LNCaP clone FGC (cell line): ENCODE measurements at regions not wholly inside any gene's neighbourhood (a gene's known extent, or its start where the extent isn't known, plus 50 kb on each side); places are given as distances from the start of the nearest gene placed in this dataset.

Experiments used
- DNase-seq: peaks from one replicate; pipeline ENCODE4 v3.0.0-alpha.2; 2011; ENCODE audit warnings: low read depth
- H3K4me3 ChIP-seq: 2 replicates; pipeline ENCODE4 v1.5.1; 2011; ENCODE audit warnings: mild to moderate bottlenecking, low read depth, low read length, control low read depth
- CTCF ChIP-seq: IDR thresholded peaks from 2 replicates; pipeline ENCODE4 v1.5.1; 2012; ENCODE audit warnings: mild to moderate bottlenecking; ENCODE audit not compliant: control insufficient read depth, insufficient read depth; ENCODE audit errors: extremely low read depth

- no peak for DNase-seq
- H3K4me3 ChIP-seq = no peak overlapping the region
- TF ChIP-seq CTCF = no peak
These were observed 57.6 kb upstream of the KCNG1 start for GRCh38 chr20:51080516-51080915.

GRCh38 chr20:51079488-51079887 is 56.6 kb upstream of the KCNG1 start:
- no peak for DNase-seq
- no peak for TF ChIP-seq CTCF
- no peak overlapping the region for H3K4me3 ChIP-seq

- no peak for DNase-seq
- no peak overlapping the region for H3K4me3 ChIP-seq
- TF ChIP-seq CTCF = no peak
These were observed 54.8 kb upstream of the KCNG1 start for GRCh38 chr20:51077686-51078060.

- DNase-seq = no peak
- no peak overlapping the region for H3K4me3 ChIP-seq
- no peak for TF ChIP-seq CTCF
These were observed 54.1 kb upstream of the KCNG1 start for GRCh38 chr20:51076786-51077685.

GRCh38 chr20:51074062-51074461 is 51.2 kb upstream of the KCNG1 start:
- H3K4me3 ChIP-seq = no peak overlapping the region
- no peak for TF ChIP-seq CTCF
- DNase-seq = no peak
